ENCODE measurements at regions not wholly inside any gene's neighbourhood (a gene's known extent, or its start where the extent isn't known, plus 50 kb on each side); places are given as distances from the start of the nearest gene placed in this dataset.

DNA sequence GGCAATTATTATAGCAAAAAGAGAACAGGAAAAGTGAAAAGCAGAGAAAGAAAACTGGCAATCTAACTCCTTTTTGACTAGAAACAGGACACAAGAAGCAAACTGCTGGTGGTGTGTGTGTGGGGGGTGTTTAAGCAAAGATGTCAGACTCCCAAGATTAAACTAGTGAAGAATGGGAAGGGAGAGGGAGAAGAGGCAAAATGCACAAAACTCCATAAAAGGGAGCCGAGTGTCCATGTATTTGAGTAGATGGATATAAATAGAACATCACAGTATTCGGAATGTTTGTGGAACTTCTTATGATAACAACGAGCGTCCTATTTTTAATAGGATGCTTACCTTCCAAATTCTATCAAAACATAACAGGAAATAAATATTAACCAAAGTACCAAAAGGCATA, 179.8 kb upstream of the TRIB2 start:
- DNase-seq (ENCODE audit: low read depth), result no peak
- H3K4me3 ChIP-seq (ENCODE audit: low read depth, low read length), result no peak overlapping the region
- TF ChIP-seq CTCF (IDR thresholded peaks at IDR 0.05; ENCODE audit: control insufficient read depth, extremely low read depth, insufficient read depth), result no peak

DNA sequence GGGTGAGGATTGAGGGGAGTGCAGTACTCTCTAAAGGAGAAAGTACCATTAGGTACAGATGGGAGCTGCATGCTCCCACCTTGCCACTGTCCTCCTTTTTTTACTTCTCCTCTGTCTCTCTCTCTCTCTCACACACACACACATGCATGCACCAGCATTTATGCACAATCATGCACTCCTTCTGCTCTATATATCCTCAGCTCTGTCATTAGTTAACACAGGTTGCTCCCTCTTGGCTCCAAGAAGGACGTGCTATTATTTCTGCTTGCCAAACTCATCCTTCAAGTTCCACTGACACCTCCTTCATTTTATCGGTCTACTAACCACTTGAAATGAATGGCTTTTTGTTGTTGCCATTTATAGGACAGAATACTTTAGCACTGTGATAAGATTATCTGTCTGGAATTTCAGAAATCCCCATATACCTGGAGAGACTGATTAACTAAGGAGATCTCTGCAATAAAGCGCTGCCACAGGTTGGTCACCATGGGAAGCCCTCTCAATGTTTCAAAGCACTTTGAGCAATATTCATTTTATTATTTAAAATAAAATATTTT, 178.5 kb upstream of the TRIB2 start:
- no peak for TF ChIP-seq CTCF (IDR thresholded peaks at IDR 0.05; ENCODE audit: control insufficient read depth, extremely low read depth, insufficient read depth)
- DNase-seq (ENCODE audit: low read depth), result no peak
- H3K4me3 ChIP-seq (ENCODE audit: low read depth, low read length), result no peak overlapping the region

- no peak for TF ChIP-seq CTCF (IDR thresholded peaks at IDR 0.05; ENCODE audit: control insufficient read depth, extremely low read depth, insufficient read depth)
- DNase-seq (ENCODE audit: low read depth), result no peak
- no peak overlapping the region for H3K4me3 ChIP-seq (ENCODE audit: low read depth, low read length)
Observed at GRCh38 chr2:12539336-12539735, 177.4 kb upstream of the TRIB2 start.

GRCh38 chr2:12539776-12540562, 176.8 kb upstream of the TRIB2 start:
- no peak for DNase-seq (ENCODE audit: low read depth)
- no peak for TF ChIP-seq CTCF (IDR thresholded peaks at IDR 0.05; ENCODE audit: control insufficient read depth, extremely low read depth, insufficient read depth)
- no peak overlapping the region for H3K4me3 ChIP-seq (ENCODE audit: low read depth, low read length)

GRCh38 chr2:12543076-12543977, 173.4 kb upstream of the TRIB2 start:
- no peak overlapping the region for H3K4me3 ChIP-seq (ENCODE audit: low read depth, low read length)
- no peak for DNase-seq (ENCODE audit: low read depth)
- no peak for TF ChIP-seq CTCF (IDR thresholded peaks at IDR 0.05; ENCODE audit: control insufficient read depth, extremely low read depth, insufficient read depth)

- H3K4me3 ChIP-seq (ENCODE audit: low read depth, low read length), result no peak overlapping the region
- no peak for TF ChIP-seq CTCF (IDR thresholded peaks at IDR 0.05; ENCODE audit: control insufficient read depth, extremely low read depth, insufficient read depth)
- DNase-seq (ENCODE audit: low read depth), result no peak
Observed at GRCh38 chr2:12543978-12544558, 172.7 kb upstream of the TRIB2 start.

Data from LNCaP clone FGC (cell line).